Gastroesophageal sphincter (tissue), 4 donors: ENCODE measurements at regions not wholly inside any gene's neighbourhood (a gene's known extent, or its start where the extent isn't known, plus 50 kb on each side); places are given as distances from the start of the nearest gene placed in this dataset.
"Not testable (repeated sequence)": the region's sequence is repeated elsewhere in the genome, so short reads cannot be mapped to it uniquely, and the experiment has no call there.

Experiments
- ATAC-seq: fragments of 150-250 bp; one replicate; pipeline ENCODE4 v1.9.1; 2016; ENCODE audit warnings: mild to moderate bottlenecking, moderate library complexity
- H3K27ac ChIP-seq, 4 donors: fragments of 200-600 bp; sonication (generic) in 3 of 4; 1 replicate in 3 of 4; 2 replicates in 1 of 4; pipeline ENCODE4 v1.5.1; 2016 to 2019
- H3K27me3 ChIP-seq: fragments of 200-600 bp; sonication (generic); one replicate; pipeline ENCODE4 v1.5.1; 2019
- H3K36me3 ChIP-seq, 2 donors: fragments of 200-600 bp; sonication (generic); one replicate each; pipeline ENCODE4 v1.5.1; 2019; ENCODE audit warnings: control low read depth in 1 of 2
- H3K4me1 ChIP-seq, 3 donors: fragments of 200-600 bp; sonication (generic); 1 replicate in 2 of 3; 2 replicates in 1 of 3; pipeline ENCODE4 v1.5.1; 2016 to 2019; ENCODE audit warnings: control low read depth in 2 of 3
- H3K4me3 ChIP-seq, 2 donors: fragments of 200-600 bp; sonication (generic); one replicate each; pipeline ENCODE4 v1.5.1; 2019; ENCODE audit warnings: mild to moderate bottlenecking in 1 of 2, moderate library complexity in 1 of 2
- H3K9me3 ChIP-seq, 3 donors: fragments of 200-600 bp; sonication (generic); one replicate each; pipeline ENCODE4 v1.5.1; 2017 to 2019; ENCODE audit warnings: control low read depth in 2 of 3
- EP300 ChIP-seq: sonication (generic); formaldehyde crosslinking; IDR thresholded peaks from one replicate; pipeline ENCODE4 v1.6.1; 2017; ENCODE audit warnings: antibody characterized with exemption, mild to moderate bottlenecking
- POLR2A ChIP-seq, 2 donors: fragments of 450-650 bp; IDR thresholded peaks; one replicate each; pipeline ENCODE4 v1.6.1; 2017; ENCODE audit warnings: antibody characterized with exemption in 2 of 2, mild to moderate bottlenecking in 2 of 2, moderate library complexity in 1 of 2
- POLR2AphosphoS5 ChIP-seq: sonication (generic); formaldehyde crosslinking; IDR thresholded peaks from one replicate; pipeline ENCODE4 v1.6.1; 2017; ENCODE audit warnings: antibody characterized with exemption
- WGBS, 2 donors: methylation state at CpG; one replicate each; pipeline ENCODE4 v1.1.5; 2018; ENCODE audit warnings: low coverage in 1 of 2; 5-methylcytosine and 5-hydroxymethylcytosine counted together
- TF ChIP-seq, protein P1 (sequence below), 4 experiments: fragments of 200-600 bp in 2 of 4; fragments of 450-650 bp in 2 of 4; sonication (generic) in 1 of 4; IDR thresholded peaks; one replicate each; pipeline ENCODE4 v1.5.1; 2017 to 2019; ENCODE audit warnings: antibody characterized with exemption in 4 of 4, mild to moderate bottlenecking in 2 of 4, moderate library complexity in 2 of 4

DNA sequence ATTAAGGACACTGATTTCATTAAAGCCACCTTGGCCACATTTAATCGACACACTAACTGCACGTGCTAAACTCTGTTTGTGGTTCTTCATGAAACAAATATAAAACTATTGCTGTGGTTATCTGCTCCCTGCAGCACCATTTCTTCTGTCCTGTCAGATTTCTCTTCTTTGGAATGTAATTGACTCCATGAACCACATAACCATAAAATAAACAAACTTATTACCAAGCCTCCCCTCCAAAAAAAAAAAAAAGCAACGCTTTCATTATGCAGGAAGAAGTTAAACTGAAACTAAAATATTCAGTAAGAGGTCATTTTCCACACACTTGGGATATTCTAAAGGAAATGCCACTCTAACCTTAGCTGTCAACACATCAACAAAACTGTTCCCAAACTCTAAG lies 319.1 kb upstream of the NT5E start:
- no peak for ATAC-seq

DNA sequence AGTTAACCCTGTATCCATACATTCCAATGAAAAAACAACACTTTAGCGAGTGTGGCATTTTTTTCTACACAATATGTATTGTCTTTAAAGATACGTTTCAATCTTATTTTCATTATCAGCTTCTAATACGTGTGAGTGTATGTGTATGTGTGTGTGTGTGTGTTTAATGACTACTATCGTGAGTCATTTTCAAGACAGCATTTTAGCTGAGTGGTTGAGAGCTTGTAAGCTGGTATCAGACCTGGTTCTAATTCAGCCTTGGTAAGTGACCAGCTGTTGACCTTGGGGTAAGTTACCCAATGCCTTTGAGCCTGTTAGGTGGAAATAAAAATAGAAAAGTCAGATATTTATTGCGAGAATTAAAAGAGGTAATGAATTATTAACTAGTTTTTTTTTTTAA lies 320.0 kb upstream of the NT5E start:
- no peaks in the 10 kb centered on the region for H3K36me3 ChIP-seq
- no peak for ATAC-seq
- peaks cover 11% of the 10 kb centered on the region for H3K27me3 ChIP-seq
- H3K27ac ChIP-seq, result no peak overlapping the region
- 83 to 85% methylated on average over 5 of the region's 5 CpGs for WGBS, 2 donors
- no peaks in the 10 kb centered on the region for H3K9me3 ChIP-seq
- H3K4me3 ChIP-seq, result no peak overlapping the region
- no peaks in the 10 kb centered on the region for H3K4me1 ChIP-seq
- TF ChIP-seq EP300, result no peak
- TF ChIP-seq, protein P1, sequence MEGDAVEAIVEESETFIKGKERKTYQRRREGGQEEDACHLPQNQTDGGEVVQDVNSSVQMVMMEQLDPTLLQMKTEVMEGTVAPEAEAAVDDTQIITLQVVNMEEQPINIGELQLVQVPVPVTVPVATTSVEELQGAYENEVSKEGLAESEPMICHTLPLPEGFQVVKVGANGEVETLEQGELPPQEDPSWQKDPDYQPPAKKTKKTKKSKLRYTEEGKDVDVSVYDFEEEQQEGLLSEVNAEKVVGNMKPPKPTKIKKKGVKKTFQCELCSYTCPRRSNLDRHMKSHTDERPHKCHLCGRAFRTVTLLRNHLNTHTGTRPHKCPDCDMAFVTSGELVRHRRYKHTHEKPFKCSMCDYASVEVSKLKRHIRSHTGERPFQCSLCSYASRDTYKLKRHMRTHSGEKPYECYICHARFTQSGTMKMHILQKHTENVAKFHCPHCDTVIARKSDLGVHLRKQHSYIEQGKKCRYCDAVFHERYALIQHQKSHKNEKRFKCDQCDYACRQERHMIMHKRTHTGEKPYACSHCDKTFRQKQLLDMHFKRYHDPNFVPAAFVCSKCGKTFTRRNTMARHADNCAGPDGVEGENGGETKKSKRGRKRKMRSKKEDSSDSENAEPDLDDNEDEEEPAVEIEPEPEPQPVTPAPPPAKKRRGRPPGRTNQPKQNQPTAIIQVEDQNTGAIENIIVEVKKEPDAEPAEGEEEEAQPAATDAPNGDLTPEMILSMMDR (IDR thresholded peaks at IDR 0.05), result no peak
- TF ChIP-seq POLR2A (IDR thresholded peaks at IDR 0.05), result no peak
- TF ChIP-seq POLR2AphosphoS5, result no peak

More for the DNA sequence above, 319.1 kb upstream of the NT5E start:
- Histone ChIP-seq H3K27ac (no peak overlapping the region), H3K4me3 (no peak overlapping the region), H3K4me1 (no peaks in the 10 kb centered on the region), H3K36me3 (no peaks in the 10 kb centered on the region), H3K9me3 (no peaks in the 10 kb centered on the region), H3K27me3 (peaks cover 11% of the 10 kb centered on the region)
- TF ChIP-seq POLR2AphosphoS5 (no peak), EP300 (no peak)
- TF ChIP-seq, protein P1 (IDR thresholded peaks at IDR 0.05), result no peak
- WGBS, 2 donors, result 68% methylated on average over 3 of the region's 3 CpGs

DNA sequence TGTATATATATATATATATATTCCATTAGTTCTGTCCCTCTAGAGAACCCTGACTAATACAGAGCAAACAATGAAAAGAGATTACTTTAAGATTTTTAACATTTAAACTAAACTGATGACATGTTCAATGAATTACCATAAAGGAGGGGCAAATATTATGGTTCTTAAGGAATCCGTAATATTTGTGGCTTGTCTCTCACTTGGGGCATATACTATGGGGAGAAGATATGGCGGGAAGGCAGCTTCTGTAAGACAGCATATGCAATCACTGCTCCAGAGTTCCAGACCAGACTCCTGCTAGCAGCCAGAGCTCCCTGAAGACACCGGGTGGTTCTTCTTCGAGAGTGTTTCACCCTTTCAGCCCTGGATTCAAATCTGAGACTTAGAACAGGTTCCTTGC lies 321.1 kb upstream of the NT5E start:
- no peak overlapping the region for H3K4me3 ChIP-seq
- no peak for TF ChIP-seq EP300
- TF ChIP-seq, protein P1 (IDR thresholded peaks at IDR 0.05), result no peak
- no peak for TF ChIP-seq POLR2A (IDR thresholded peaks at IDR 0.05)
- no peak for TF ChIP-seq POLR2AphosphoS5
- H3K36me3 ChIP-seq, result no peaks in the 10 kb centered on the region
- 86 to 100% methylated on average over 2 to 3 of the region's 4 CpGs for WGBS, 2 donors
- no peak overlapping the region for H3K27ac ChIP-seq
- no peak for ATAC-seq
- H3K9me3 ChIP-seq, result no peaks in the 10 kb centered on the region
- peaks cover 11% of the 10 kb centered on the region for H3K27me3 ChIP-seq
- no peaks in the 10 kb centered on the region for H3K4me1 ChIP-seq

DNA sequence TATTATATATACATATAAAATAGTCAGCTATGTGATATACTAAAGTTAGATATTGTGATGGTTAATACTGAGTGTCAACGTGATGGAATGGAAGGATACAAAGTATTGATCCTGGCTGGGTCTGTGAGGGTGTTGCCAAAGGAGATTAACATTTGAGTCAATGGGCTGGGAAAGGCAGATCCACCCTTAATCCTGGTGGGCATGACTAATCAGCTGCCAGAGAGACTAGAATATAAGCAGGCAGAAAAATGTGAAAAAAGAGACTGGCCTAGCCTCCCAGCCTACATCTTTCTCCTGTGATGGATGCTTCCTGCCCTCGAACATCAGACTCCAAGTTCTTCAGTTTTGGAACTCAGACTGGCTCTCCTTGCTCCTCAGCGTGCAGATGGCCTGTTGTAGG lies 321.6 kb upstream of the NT5E start:
- H3K27me3 ChIP-seq, result peaks cover 11% of the 10 kb centered on the region
- H3K4me1 ChIP-seq, H3K36me3 ChIP-seq, H3K4me3 ChIP-seq, H3K9me3 ChIP-seq, ATAC-seq, H3K27ac ChIP-seq: not testable (repeated sequence)
- WGBS, 2 donors, result 55 to 83% methylated on average over 3 of the region's 3 CpGs

DNA sequence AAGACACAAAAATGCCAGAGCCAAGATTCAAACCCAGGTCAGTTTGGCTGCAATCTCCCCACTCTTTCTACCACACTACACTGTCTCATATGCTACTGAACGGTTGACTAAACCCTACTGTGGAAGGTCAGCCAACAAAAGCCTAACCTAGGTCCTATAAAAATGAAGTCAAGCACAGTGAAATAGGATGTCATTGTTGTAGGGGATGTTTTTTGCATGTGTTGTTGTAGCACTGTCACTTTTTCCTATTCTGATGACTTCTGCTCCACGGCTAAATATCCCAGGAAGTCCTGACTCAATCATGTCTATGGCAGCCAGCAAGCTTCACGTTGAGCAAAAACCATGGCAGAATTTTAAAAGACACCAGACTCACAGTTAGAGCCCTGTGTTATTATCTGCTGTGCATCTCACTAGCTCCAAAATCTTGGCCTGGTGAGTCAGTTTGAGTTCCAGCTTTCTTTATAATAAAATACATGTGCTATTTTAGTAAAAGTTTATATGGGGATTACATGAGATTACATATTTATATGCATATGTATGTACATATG lies 322.1 kb upstream of the NT5E start:
- Histone ChIP-seq H3K4me1 (no peaks in the 10 kb centered on the region), H3K36me3 (no peaks in the 10 kb centered on the region), H3K9me3 (no peaks in the 10 kb centered on the region), H3K27ac (no peak overlapping the region), H3K27me3 (peaks cover 11% of the 10 kb centered on the region), H3K4me3 (no peak overlapping the region)
- TF ChIP-seq, protein P1 (IDR thresholded peaks at IDR 0.05), result no peak
- TF ChIP-seq POLR2A (IDR thresholded peaks at IDR 0.05), result no peak
- TF ChIP-seq EP300, result no peak
- no peak for TF ChIP-seq POLR2AphosphoS5
- ATAC-seq, result no peak
- 50 to 59% methylated on average over 3 of the region's 3 CpGs for WGBS, 2 donors
